ENCODE measurements at regions not wholly inside any gene's neighbourhood (a gene's known extent, or its start where the extent isn't known, plus 50 kb on each side); places are given as distances from the start of the nearest gene placed in this dataset.

- Mint-ChIP-seq H3K27me3 (ENCODE audit: insufficient read depth) (peaks cover 2% of the 10 kb centered on the region), H3K27ac (no peak overlapping the region), H3K4me1 (ENCODE audit: low read depth) (no peaks in the 10 kb centered on the region), H3K9me3 (peaks cover 5% of the 10 kb centered on the region), H3K36me3 (ENCODE audit: low read depth) (no peaks in the 10 kb centered on the region), H3K4me3 (no peak overlapping the region)
- intact Hi-C loops (cut with micrococcal nuclease), result no loop called here
- no peak for DNase-seq (ENCODE audit: low spot score)
Measured at GRCh38 chr4:3676196-3676595, 90.0 kb upstream of the ADRA2C start.

GRCh38 chr4:3675251-3676115, 90.7 kb upstream of the ADRA2C start:
- intact Hi-C loops (cut with micrococcal nuclease), result no loop called here
- H3K27me3 Mint-ChIP-seq (ENCODE audit: insufficient read depth), result peaks cover 2% of the 10 kb centered on the region
- no peak overlapping the region for H3K4me3 Mint-ChIP-seq
- no peak overlapping the region for H3K27ac Mint-ChIP-seq
- no peaks in the 10 kb centered on the region for H3K4me1 Mint-ChIP-seq (ENCODE audit: low read depth)
- no peaks in the 10 kb centered on the region for H3K36me3 Mint-ChIP-seq (ENCODE audit: low read depth)
- H3K9me3 Mint-ChIP-seq, result peaks cover 5% of the 10 kb centered on the region
- DNase-seq (ENCODE audit: low spot score), result no peak

GRCh38 chr4:3674479-3674851, 91.7 kb upstream of the ADRA2C start:
- no peaks in the 10 kb centered on the region for H3K36me3 Mint-ChIP-seq (ENCODE audit: low read depth)
- DNase-seq (ENCODE audit: low spot score), result no peak

GRCh38 chr4:3673716-3674478, 92.3 kb upstream of the ADRA2C start:
- Mint-ChIP-seq H3K27ac (no peak overlapping the region), H3K36me3 (ENCODE audit: low read depth) (no peaks in the 10 kb centered on the region), H3K4me3 (no peak overlapping the region), H3K9me3 (peaks cover 5% of the 10 kb centered on the region), H3K27me3 (ENCODE audit: insufficient read depth) (peaks cover 2% of the 10 kb centered on the region), H3K4me1 (ENCODE audit: low read depth) (no peaks in the 10 kb centered on the region)
- intact Hi-C loops (cut with micrococcal nuclease), result no loop called here
- no peak for DNase-seq (ENCODE audit: low spot score)

More at GRCh38 chr4:3674479-3674851, 91.7 kb upstream of the ADRA2C start:
- Mint-ChIP-seq H3K4me3 (no peak overlapping the region), H3K27ac (no peak overlapping the region), H3K4me1 (ENCODE audit: low read depth) (no peaks in the 10 kb centered on the region), H3K9me3 (peaks cover 5% of the 10 kb centered on the region), H3K27me3 (ENCODE audit: insufficient read depth) (peaks cover 2% of the 10 kb centered on the region)
- intact Hi-C loops (cut with micrococcal nuclease), result no loop called here

- peaks cover 2% of the 10 kb centered on the region for H3K27me3 Mint-ChIP-seq (ENCODE audit: insufficient read depth)
- intact Hi-C loops (cut with micrococcal nuclease), result no loop called here
- peaks cover 5% of the 10 kb centered on the region for H3K9me3 Mint-ChIP-seq
- no peak for DNase-seq (ENCODE audit: low spot score)
- no peaks in the 10 kb centered on the region for H3K36me3 Mint-ChIP-seq (ENCODE audit: low read depth)
- no peaks in the 10 kb centered on the region for H3K4me1 Mint-ChIP-seq (ENCODE audit: low read depth)
- no peak overlapping the region for H3K27ac Mint-ChIP-seq
- H3K4me3 Mint-ChIP-seq, result no peak overlapping the region
Measured at GRCh38 chr4:3673176-3673575, 93.0 kb upstream of the ADRA2C start.

GRCh38 chr4:3672465-3672831, 93.7 kb upstream of the ADRA2C start:
- DNase-seq (ENCODE audit: low spot score), result no peak

GRCh38 chr4:3671571-3672464, 94.4 kb upstream of the ADRA2C start:
- intact Hi-C loops (cut with micrococcal nuclease), result no loop called here
- Mint-ChIP-seq H3K36me3 (ENCODE audit: low read depth) (no peaks in the 10 kb centered on the region), H3K27ac (no peak overlapping the region), H3K9me3 (peaks cover 5% of the 10 kb centered on the region), H3K4me3 (no peak overlapping the region), H3K27me3 (ENCODE audit: insufficient read depth) (no peaks in the 10 kb centered on the region), H3K4me1 (ENCODE audit: low read depth) (no peaks in the 10 kb centered on the region)
- DNase-seq (ENCODE audit: low spot score), result no peak

More at GRCh38 chr4:3672465-3672831, 93.7 kb upstream of the ADRA2C start:
- Mint-ChIP-seq H3K4me3 (no peak overlapping the region), H3K27me3 (ENCODE audit: insufficient read depth) (no peaks in the 10 kb centered on the region), H3K36me3 (ENCODE audit: low read depth) (no peaks in the 10 kb centered on the region), H3K27ac (no peak overlapping the region), H3K4me1 (ENCODE audit: low read depth) (no peaks in the 10 kb centered on the region), H3K9me3 (peaks cover 5% of the 10 kb centered on the region)
- intact Hi-C loops (cut with micrococcal nuclease), result no loop called here

- Mint-ChIP-seq H3K4me3 (no peak overlapping the region), H3K9me3 (peaks cover 5% of the 10 kb centered on the region), H3K27me3 (ENCODE audit: insufficient read depth) (no peaks in the 10 kb centered on the region), H3K27ac (no peak overlapping the region), H3K4me1 (ENCODE audit: low read depth) (no peaks in the 10 kb centered on the region), H3K36me3 (ENCODE audit: low read depth) (no peaks in the 10 kb centered on the region)
- no peak for DNase-seq (ENCODE audit: low spot score)
- intact Hi-C loops (cut with micrococcal nuclease), result no loop called here
Measured at GRCh38 chr4:3670521-3671519, 95.4 kb upstream of the ADRA2C start.

GRCh38 chr4:3669553-3669949, 96.6 kb upstream of the ADRA2C start:
- Mint-ChIP-seq H3K4me3 (no peak overlapping the region), H3K27ac (no peak overlapping the region), H3K27me3 (ENCODE audit: insufficient read depth) (no peaks in the 10 kb centered on the region), H3K9me3 (peaks cover 5% of the 10 kb centered on the region), H3K36me3 (ENCODE audit: low read depth) (no peaks in the 10 kb centered on the region), H3K4me1 (ENCODE audit: low read depth) (no peaks in the 10 kb centered on the region)
- intact Hi-C loops (cut with micrococcal nuclease), result no loop called here
- DNase-seq (ENCODE audit: low spot score), result no peak

GRCh38 chr4:3668825-3669552, 97.2 kb upstream of the ADRA2C start:
- Mint-ChIP-seq H3K4me1 (ENCODE audit: low read depth) (no peaks in the 10 kb centered on the region), H3K4me3 (no peak overlapping the region), H3K27me3 (ENCODE audit: insufficient read depth) (no peaks in the 10 kb centered on the region), H3K36me3 (ENCODE audit: low read depth) (no peaks in the 10 kb centered on the region), H3K27ac (no peak overlapping the region), H3K9me3 (peaks cover 5% of the 10 kb centered on the region)
- intact Hi-C loops (cut with micrococcal nuclease), result no loop called here
- DNase-seq (ENCODE audit: low spot score), result no peak

- no peak overlapping the region for H3K27ac Mint-ChIP-seq
- intact Hi-C loops (cut with micrococcal nuclease), result no loop called here
- H3K4me1 Mint-ChIP-seq (ENCODE audit: low read depth), result no peaks in the 10 kb centered on the region
- DNase-seq (ENCODE audit: low spot score), result no peak
- peaks cover 1% of the 10 kb centered on the region for H3K9me3 Mint-ChIP-seq
- H3K36me3 Mint-ChIP-seq (ENCODE audit: low read depth), result no peaks in the 10 kb centered on the region
- no peaks in the 10 kb centered on the region for H3K27me3 Mint-ChIP-seq (ENCODE audit: insufficient read depth)
- H3K4me3 Mint-ChIP-seq, result no peak overlapping the region
Measured at GRCh38 chr4:3667258-3667657, 98.9 kb upstream of the ADRA2C start.
